H4 (cell line): ENCODE measurements at regions not wholly inside any gene's neighbourhood (a gene's known extent, or its start where the extent isn't known, plus 50 kb on each side); places are given as distances from the start of the nearest gene placed in this dataset.

Source experiments
- DNase-seq: peaks from one replicate; pipeline ENCODE4 v3.0.0-alpha.2; 2015; ENCODE audit warnings: low spot score

- DNase-seq, result peak; percentile 55
Measured at GRCh38 chr15:70505936-70506912, 257.1 kb downstream of the UACA start.

GRCh38 chr15:70505411-70505919 lies 257.9 kb downstream of the UACA start:
- DNase-seq, result peak; percentile 90

GRCh38 chr15:70504988-70505387 lies 258.4 kb downstream of the UACA start:
- DNase-seq, result no peak

GRCh38 chr15:70504299-70504951 lies 258.9 kb downstream of the UACA start:
- DNase-seq, result peak; percentile 64

GRCh38 chr15:70503798-70504298 lies 259.5 kb downstream of the UACA start:
- no peak for DNase-seq

DNA sequence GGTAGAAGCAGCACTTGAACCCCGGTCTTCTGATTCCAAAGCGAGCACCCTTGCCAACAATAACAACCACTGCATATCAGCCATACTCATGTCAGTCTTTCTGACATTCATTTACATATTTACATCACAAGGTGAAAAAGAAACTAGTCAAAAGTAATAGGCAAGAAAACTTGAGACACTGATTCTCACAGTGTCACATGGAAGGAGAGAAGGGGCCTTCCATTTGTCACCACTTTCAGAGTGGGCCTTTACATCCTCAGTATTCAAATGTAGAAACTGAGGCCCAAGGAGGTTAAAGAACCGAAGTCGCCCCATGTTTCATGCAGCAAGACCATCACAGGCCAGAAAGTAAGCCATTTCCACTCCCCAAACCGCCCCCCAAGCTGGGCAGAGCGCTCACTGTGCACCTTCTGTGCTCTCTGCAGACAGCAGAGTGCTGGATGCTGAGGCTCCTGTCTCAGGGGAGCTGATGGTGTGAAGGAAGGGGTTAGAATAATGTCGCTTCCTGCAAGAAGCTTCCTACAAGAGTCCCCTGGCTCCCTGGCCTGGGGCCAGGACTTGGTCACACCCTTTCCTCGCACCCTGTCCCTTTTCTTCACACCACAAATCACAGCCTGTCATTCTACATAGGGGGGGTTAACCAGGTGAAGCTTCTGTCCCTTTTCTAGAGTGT lies 260.1 kb downstream of the UACA start:
- no peak for DNase-seq

DNA sequence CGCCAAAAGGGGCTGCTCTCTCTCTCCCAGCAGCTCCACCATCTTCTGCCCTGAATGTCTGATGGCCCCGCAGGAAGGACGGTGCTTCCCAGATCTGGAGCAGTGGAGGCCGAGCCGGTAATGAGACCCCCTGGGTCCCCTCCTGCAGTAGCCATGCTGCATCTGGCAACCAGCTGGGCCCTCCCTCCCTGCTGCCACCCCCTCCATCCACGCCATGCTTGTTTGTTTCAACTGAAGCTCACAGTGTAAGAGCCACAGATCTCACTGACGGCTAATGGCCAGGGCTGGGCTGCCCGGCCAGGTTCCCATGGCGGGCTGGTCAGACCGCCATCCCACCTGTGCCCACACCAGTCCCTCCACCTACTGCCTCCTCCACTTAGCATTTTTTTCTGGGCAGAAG lies 260.8 kb downstream of the UACA start:
- DNase-seq, result no peak

GRCh38 chr15:70501849-70502248 lies 261.5 kb downstream of the UACA start:
- no peak for DNase-seq

DNA sequence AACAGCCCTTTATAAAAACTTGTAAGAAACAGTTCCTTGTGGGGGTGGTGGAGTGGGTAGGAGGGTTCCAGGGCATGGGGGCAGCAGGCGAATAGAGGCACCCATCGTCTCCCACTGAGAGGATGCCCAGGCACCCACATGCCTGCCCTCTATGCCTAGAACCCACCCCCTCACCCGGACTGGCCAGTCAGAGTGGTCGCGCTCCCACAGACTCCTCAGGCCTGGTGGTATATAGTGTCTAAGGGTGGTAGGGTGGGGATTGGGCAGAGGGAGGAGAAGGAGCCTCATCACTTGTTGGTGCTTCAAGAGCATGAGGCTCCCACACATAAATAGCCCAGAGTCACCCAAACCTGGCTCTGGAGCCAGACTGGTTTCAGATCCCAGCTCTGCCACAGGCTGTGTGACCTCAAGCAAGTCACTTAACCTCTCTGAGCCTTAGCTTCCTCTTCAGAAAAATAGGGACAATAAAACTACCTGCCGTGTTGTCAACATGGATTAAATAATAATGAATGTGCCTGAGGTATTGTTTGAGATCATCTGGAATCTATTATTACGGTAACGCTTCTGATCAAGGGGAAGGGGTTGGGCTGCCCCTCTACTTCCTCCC lies 262.1 kb downstream of the UACA start:
- no peak for DNase-seq

DNA sequence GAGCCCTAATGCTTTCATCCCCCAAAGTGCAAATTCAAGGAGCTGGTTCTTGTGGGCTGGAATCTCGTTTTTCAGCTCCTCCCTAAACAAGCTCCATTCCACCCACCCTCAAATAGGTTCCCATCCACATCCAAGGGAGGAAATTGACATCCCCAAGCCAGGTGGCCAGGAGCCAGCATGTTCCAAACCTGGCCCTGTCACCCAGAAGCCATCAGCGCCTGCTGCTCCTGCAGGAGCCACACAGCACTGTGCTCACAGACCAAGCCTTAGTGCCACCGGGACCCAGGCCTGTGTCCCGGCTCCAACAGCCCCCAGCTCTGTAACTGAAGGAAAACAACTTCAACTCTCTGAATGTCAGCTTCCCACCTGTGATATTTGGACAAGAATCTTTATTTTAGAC lies 263.6 kb downstream of the UACA start:
- DNase-seq, result no peak

- no peak for DNase-seq
Measured at GRCh38 chr15:70498096-70498626, 265.2 kb downstream of the UACA start.

DNA sequence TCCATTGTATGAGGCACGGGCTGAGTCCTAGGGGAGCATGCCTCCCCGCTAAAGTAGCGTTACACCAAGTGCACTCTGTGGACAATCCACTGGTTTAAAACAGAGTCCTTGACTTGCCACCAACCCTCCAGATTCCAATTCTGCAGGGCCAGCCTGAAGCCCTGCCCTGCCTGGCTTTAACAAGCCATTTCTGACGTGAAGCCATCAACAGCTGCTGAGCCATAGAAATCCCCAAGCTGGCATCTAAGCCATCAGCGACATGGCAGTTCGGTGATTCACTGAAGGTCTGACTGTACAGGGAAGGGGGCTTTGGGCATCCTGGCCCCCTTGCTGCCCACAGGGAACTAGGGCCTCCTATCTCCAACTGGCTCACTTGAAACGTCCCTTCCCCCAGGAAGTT lies 265.7 kb downstream of the UACA start:
- no peak for DNase-seq

GRCh38 chr15:70495991-70496599 lies 267.3 kb downstream of the UACA start:
- no peak for DNase-seq

GRCh38 chr15:70494852-70495571 lies 268.3 kb downstream of the UACA start:
- DNase-seq, result peak; percentile 89

- DNase-seq, result no peak
Measured at GRCh38 chr15:70494517-70494851, 268.9 kb downstream of the UACA start.

GRCh38 chr15:70493787-70494516 lies 269.4 kb downstream of the UACA start:
- DNase-seq, result peak; percentile 29

- no peak for DNase-seq
Measured at GRCh38 chr15:70493376-70493775, 270.0 kb downstream of the UACA start.

DNA sequence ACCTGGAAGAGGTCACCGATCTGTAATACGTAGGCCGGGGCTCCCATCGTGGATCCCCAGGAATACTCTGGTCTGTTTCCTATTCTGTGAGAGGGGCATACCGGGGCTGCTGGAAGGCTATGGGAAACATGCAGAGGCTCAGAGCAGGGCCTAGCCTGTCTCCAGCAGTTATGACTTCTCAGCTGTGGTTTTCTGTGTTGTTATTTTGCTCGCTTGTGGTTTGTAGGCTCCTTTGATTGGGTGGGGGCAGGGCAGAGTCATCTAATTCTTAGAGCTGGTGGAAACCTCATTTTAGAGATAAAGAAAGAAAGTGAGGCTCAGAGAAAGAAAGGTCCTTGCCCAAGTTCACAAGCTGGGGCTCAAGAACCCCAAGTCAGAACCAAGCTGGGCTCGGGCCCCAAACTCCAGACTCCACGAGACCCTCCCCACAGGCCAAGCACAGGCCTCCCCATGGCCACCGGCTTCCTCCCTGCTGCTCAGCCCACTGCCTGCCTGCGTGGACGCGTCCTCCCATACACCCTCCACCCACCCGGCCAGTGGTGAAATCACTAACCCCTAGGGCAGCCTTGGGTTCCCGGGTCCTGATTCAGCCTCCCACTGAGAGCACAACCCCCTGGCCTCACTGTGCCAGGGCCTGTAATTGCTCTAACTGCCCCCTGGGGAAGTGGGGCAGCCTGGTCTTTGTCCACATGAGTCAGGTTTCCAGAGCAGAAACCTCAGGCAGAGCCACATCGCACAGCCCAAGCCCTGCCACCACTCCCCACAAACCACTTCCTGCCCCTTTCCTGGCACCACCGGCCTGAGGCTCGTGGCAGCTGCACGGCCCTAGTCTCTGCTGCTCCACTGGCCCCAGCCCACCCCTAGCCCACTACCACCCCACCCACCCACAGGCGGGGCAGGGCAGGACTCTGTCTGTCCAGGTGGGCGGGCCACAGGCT lies 270.8 kb downstream of the UACA start:
- DNase-seq, result peak; percentile 97

DNA sequence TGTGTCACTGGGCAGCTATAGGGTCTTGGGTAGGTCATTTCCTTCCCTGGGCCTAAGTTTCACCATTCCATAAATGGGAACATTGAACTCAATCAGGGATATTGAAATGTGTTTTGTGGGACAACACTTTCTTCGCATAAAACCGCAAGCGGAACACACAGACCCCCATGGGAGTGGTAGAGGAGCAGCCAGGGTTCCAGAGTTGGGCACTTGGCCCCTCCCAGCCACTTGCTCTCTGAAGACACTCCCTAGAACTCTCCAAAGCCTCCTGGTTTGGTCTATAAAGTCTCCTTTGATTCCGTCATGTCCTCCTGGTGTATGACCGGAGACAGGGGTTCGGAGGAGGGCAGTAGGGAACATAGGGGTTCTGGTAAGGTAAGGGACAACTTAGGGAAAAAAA lies 271.7 kb downstream of the UACA start:
- no peak for DNase-seq
